Neural cell (in vitro differentiated cells): ENCODE measurements at regions not wholly inside any gene's neighbourhood (a gene's known extent, or its start where the extent isn't known, plus 50 kb on each side); places are given as distances from the start of the nearest gene placed in this dataset.

Experiments used
- H2AFZ ChIP-seq: fragments of 200-600, 300-800 bp; sonication (generic), shearing (Covaris generic); 2 replicates; pipeline ENCODE4 v1.6.0; 2014; ENCODE audit warnings: low read depth, mild to moderate bottlenecking, antibody characterized with exemption, low read length, moderate library complexity
- H3F3A ChIP-seq: fragments of 200-600 bp; shearing (Covaris generic); 2 replicates; pipeline ENCODE4 v1.6.1; 2016; ENCODE audit warnings: mild to moderate bottlenecking, moderate library complexity, mixed read lengths, antibody characterized with exemption, low read length; ENCODE audit not compliant: insufficient read depth, poor library complexity, severe bottlenecking
- H3K27ac ChIP-seq: fragments of 200-600, 300-800 bp; sonication (generic), shearing (Covaris generic); 2 replicates; pipeline ENCODE4 v1.5.1; 2014; ENCODE audit warnings: mild to moderate bottlenecking, low read length, moderate library complexity
- H3K27me3 ChIP-seq: fragments of 300-800, 200-600 bp; sonication (generic), shearing (Covaris generic); 2 replicates; pipeline ENCODE4 v1.6.0; 2014; ENCODE audit warnings: mild to moderate bottlenecking, low read depth, low read length, moderate library complexity; ENCODE audit not compliant: insufficient read depth
- H3K36me3 ChIP-seq: fragments of 300-800, 200-600 bp; sonication (generic), shearing (Covaris generic); 2 replicates; pipeline ENCODE4 v1.5.1; 2014; ENCODE audit warnings: mild to moderate bottlenecking, antibody characterized with exemption, low read length, moderate library complexity; ENCODE audit not compliant: insufficient read depth
- H3K4me2 ChIP-seq: fragments of 300-800, 200-600 bp; sonication (generic), shearing (Covaris generic); 2 replicates; pipeline ENCODE4 v1.6.0; 2014; ENCODE audit warnings: mild to moderate bottlenecking, low read length
- H3K4me3 ChIP-seq: fragments of 300-800, 200-600 bp; sonication (generic), shearing (Covaris generic); 2 replicates; pipeline ENCODE4 v1.5.1; 2014; ENCODE audit warnings: mild to moderate bottlenecking, low read length, moderate library complexity
- H3K79me2 ChIP-seq: fragments of 200-600 bp; shearing (Covaris generic); replicated peaks from 2 replicates; pipeline ENCODE4 v1.6.0; 2014; ENCODE audit warnings: mild to moderate bottlenecking, low read length, moderate library complexity; ENCODE audit not compliant: insufficient read depth
- H3K9ac ChIP-seq: fragments of 300-800, 200-600 bp; sonication (generic), shearing (Covaris generic); 2 replicates; pipeline ENCODE4 v1.6.1; 2016; ENCODE audit warnings: mild to moderate bottlenecking, low read length, mixed read lengths
- H3K9me2 ChIP-seq: fragments of 200-600 bp; shearing (Covaris generic); 2 replicates; pipeline ENCODE4 v1.6.1; 2016; ENCODE audit warnings: mild to moderate bottlenecking, low read length, mixed read lengths; ENCODE audit not compliant: insufficient read depth
- H3K9me3 ChIP-seq: fragments of 200-600, 300-800 bp; sonication (generic), shearing (Covaris generic); 2 replicates; pipeline ENCODE4 v1.6.1; 2016; ENCODE audit warnings: mild to moderate bottlenecking, mixed run types, low read length, moderate library complexity, mixed read lengths
- H4K20me1 ChIP-seq: fragments of 200-600 bp; shearing (Covaris generic); 2 replicates; pipeline ENCODE4 v1.6.1; 2016; ENCODE audit warnings: mild to moderate bottlenecking, mixed run types; ENCODE audit not compliant: insufficient read depth
- CTCF ChIP-seq: fragments of 450-650 bp; IDR thresholded peaks from 2 replicates; pipeline ENCODE4 v1.5.1; 2014; ENCODE audit warnings: antibody characterized with exemption, mild to moderate bottlenecking, moderate library complexity; ENCODE audit not compliant: poor library complexity, severe bottlenecking
- EP300 ChIP-seq: fragments of 450-650 bp; conservative IDR thresholded peaks from 2 replicates; pipeline ENCODE4 v1.6.1; 2014; ENCODE audit warnings: antibody characterized with exemption, mild to moderate bottlenecking, moderate library complexity; ENCODE audit not compliant: poor library complexity, severe bottlenecking
- EZH2 ChIP-seq: fragments of 200-600, 300-800 bp; shearing (Covaris generic), sonication (generic); IDR thresholded peaks from 2 replicates; pipeline ENCODE4 v1.6.1; 2014; ENCODE audit warnings: antibody characterized with exemption, low read length, borderline replicate concordance, mild to moderate bottlenecking; ENCODE audit not compliant: insufficient read depth, poor library complexity, severe bottlenecking
- MXI1 ChIP-seq: fragments of 450-650 bp; conservative IDR thresholded peaks from 2 replicates; pipeline ENCODE4 v1.6.1; 2014; ENCODE audit warnings: antibody characterized with exemption, mild to moderate bottlenecking; ENCODE audit not compliant: poor library complexity, severe bottlenecking
- POLR2AphosphoS5 ChIP-seq: IDR thresholded peaks from 2 replicates; pipeline ENCODE4 v1.6.1; 2012
- RAD21 ChIP-seq: fragments of 450-650 bp; conservative IDR thresholded peaks from 2 replicates; pipeline ENCODE4 v1.6.1; 2014; ENCODE audit warnings: antibody characterized with exemption, mild to moderate bottlenecking, moderate library complexity
- SMC3 ChIP-seq: fragments of 450-650 bp; conservative IDR thresholded peaks from 2 replicates; pipeline ENCODE4 v1.6.1; 2014; ENCODE audit warnings: antibody characterized with exemption, mild to moderate bottlenecking, moderate library complexity; ENCODE audit not compliant: poor library complexity
- TAF1 ChIP-seq: IDR thresholded peaks from 2 replicates; pipeline ENCODE4 v1.6.1; 2012; ENCODE audit warnings: low read depth
- TF ChIP-seq, protein P1 (sequence below): IDR thresholded peaks from 2 replicates; pipeline ENCODE4 v1.6.1; 2012; ENCODE audit warnings: borderline replicate concordance

DNA sequence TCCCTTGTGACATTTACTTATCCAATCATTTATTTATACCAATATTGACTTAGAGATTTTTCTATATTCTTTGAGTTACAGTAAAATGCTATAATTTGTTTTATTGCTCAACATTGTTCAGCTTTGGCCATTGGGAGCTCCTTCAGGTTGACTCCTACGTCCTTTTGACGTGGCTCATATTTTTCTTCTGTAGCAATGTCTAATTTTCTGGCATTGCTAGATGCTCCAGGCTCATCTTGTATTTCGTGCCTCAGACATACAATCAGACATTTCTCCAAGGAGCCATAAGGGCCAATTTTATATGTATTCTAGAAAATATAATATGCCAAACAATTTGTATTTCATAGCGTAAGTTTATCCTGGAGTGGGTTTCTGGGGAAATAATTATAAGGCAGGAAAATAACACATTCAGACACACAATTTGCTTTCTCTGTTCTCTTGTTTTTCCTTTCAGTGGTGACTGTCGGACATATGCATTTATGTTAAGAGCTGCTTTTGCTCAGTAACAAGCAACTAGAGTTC lies 355.1 kb upstream of the MON1B start:
- Histone ChIP-seq H3K4me2 (no peak overlapping the region), H3K4me3 (no peak overlapping the region), H3K9me2 (no peaks in the 10 kb centered on the region), H3K36me3 (no peaks in the 10 kb centered on the region), H3K9ac (no peak overlapping the region), H2AFZ (no peak overlapping the region), H3F3A (no peaks in the 10 kb centered on the region), H3K9me3 (no peaks in the 10 kb centered on the region), H3K27me3 (no peaks in the 10 kb centered on the region), H3K79me2 (no peaks in the 10 kb centered on the region), H4K20me1 (no peaks in the 10 kb centered on the region), H3K27ac (no peak overlapping the region)
- TF ChIP-seq EZH2 (no peak), EP300 (no peak), POLR2AphosphoS5 (no peak), TAF1 (no peak), CTCF (no peak), MXI1 (no peak), SMC3 (no peak), RAD21 (no peak)
- TF ChIP-seq, protein P1, sequence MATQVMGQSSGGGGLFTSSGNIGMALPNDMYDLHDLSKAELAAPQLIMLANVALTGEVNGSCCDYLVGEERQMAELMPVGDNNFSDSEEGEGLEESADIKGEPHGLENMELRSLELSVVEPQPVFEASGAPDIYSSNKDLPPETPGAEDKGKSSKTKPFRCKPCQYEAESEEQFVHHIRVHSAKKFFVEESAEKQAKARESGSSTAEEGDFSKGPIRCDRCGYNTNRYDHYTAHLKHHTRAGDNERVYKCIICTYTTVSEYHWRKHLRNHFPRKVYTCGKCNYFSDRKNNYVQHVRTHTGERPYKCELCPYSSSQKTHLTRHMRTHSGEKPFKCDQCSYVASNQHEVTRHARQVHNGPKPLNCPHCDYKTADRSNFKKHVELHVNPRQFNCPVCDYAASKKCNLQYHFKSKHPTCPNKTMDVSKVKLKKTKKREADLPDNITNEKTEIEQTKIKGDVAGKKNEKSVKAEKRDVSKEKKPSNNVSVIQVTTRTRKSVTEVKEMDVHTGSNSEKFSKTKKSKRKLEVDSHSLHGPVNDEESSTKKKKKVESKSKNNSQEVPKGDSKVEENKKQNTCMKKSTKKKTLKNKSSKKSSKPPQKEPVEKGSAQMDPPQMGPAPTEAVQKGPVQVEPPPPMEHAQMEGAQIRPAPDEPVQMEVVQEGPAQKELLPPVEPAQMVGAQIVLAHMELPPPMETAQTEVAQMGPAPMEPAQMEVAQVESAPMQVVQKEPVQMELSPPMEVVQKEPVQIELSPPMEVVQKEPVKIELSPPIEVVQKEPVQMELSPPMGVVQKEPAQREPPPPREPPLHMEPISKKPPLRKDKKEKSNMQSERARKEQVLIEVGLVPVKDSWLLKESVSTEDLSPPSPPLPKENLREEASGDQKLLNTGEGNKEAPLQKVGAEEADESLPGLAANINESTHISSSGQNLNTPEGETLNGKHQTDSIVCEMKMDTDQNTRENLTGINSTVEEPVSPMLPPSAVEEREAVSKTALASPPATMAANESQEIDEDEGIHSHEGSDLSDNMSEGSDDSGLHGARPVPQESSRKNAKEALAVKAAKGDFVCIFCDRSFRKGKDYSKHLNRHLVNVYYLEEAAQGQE: no peak

DNA sequence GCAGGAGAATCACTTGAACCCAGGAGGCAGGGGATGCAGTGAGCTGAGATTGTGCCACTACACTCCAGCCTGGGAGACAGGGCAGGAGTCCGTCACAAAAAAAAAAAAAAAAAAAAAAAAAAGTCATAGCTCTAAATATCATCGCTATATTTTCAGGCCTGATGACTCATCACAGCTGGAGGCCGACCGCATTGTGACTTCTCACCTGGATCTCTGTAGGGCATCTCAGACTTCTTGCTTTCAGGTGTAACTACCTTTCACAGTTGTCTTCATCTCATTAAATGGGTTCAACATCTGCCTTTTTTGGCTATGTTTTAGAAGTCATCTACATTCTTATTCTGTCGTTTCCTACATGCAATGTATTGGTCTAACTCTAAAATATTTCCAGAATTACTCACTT lies 353.1 kb upstream of the MON1B start:
- no peak overlapping the region for H3K4me2 ChIP-seq
- no peak overlapping the region for H3K27ac ChIP-seq
- H3K79me2 ChIP-seq: no peaks in the 10 kb centered on the region
- no peak overlapping the region for H2AFZ ChIP-seq
- no peak overlapping the region for H3K4me3 ChIP-seq
- H3K9me2 ChIP-seq: no peaks in the 10 kb centered on the region
- no peak overlapping the region for H3K9ac ChIP-seq
- no peaks in the 10 kb centered on the region for H3K9me3 ChIP-seq
- H4K20me1 ChIP-seq: no peaks in the 10 kb centered on the region
- H3K36me3 ChIP-seq: no peaks in the 10 kb centered on the region
- TF ChIP-seq CTCF: no peak
- no peak for TF ChIP-seq SMC3
- TF ChIP-seq, protein P1: no peak
- TF ChIP-seq RAD21: no peak
- TF ChIP-seq EZH2: no peak
- TF ChIP-seq TAF1: no peak
- no peak for TF ChIP-seq MXI1
- no peak for TF ChIP-seq EP300
- TF ChIP-seq POLR2AphosphoS5: no peak
- H3F3A ChIP-seq: no peaks in the 10 kb centered on the region
- H3K27me3 ChIP-seq: no peaks in the 10 kb centered on the region
